ENCODE measurements at regions not wholly inside any gene's neighbourhood (a gene's known extent, or its start where the extent isn't known, plus 50 kb on each side); places are given as distances from the start of the nearest gene placed in this dataset.

DNA sequence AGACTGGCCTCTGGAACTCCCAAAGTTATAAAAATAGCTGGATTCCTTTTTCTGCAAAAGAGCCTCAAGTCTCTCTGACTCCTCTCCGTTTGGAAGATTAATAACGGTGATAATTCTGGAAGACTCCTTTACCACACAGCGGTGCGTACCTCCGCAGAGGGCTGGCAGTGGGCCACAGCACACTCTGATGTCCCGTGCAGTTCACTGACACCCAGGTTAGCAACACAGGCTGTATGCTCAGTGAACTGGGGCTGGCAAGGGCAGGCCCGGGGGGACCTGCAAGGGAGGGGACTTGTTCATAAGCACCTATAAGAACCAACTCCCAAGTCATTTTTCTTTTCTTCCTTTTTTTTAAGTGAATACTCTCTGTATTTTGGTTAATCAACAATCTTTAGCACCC lies 120.3 kb upstream of the TJP1 start:
- CTCF ChIA-PET, result interaction anchor here (0.5 to 2.2 kb wide), 4 partner anchors 17 to 1470 kb away, joined by 3 to 9 read pairs (median 4); no protein-coding TSS in a partner anchor
- TF ChIP-seq, protein P1, sequence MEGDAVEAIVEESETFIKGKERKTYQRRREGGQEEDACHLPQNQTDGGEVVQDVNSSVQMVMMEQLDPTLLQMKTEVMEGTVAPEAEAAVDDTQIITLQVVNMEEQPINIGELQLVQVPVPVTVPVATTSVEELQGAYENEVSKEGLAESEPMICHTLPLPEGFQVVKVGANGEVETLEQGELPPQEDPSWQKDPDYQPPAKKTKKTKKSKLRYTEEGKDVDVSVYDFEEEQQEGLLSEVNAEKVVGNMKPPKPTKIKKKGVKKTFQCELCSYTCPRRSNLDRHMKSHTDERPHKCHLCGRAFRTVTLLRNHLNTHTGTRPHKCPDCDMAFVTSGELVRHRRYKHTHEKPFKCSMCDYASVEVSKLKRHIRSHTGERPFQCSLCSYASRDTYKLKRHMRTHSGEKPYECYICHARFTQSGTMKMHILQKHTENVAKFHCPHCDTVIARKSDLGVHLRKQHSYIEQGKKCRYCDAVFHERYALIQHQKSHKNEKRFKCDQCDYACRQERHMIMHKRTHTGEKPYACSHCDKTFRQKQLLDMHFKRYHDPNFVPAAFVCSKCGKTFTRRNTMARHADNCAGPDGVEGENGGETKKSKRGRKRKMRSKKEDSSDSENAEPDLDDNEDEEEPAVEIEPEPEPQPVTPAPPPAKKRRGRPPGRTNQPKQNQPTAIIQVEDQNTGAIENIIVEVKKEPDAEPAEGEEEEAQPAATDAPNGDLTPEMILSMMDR (IDR thresholded peaks at IDR 0.05; ENCODE audit: low read depth, low read length), result no peak
- H3K4me3 ChIP-seq (ENCODE audit: low read depth, low read length), result no peak overlapping the region
- DNase-seq (ENCODE audit: low read depth, low spot score), result no peak
- H3K27ac ChIP-seq (ENCODE audit: low read depth, low read length), result no peak overlapping the region
- peaks cover 8% of the 10 kb centered on the region; the same call in 1 of the 2 replicates for H3K9me3 ChIP-seq (ENCODE audit: control insufficient read depth, insufficient read depth, low read length)
- POLR2A ChIA-PET, result no interaction called here
- no peaks in the 10 kb centered on the region for H3K27me3 ChIP-seq (ENCODE audit: control insufficient read depth, insufficient read depth, low read length)

DNA sequence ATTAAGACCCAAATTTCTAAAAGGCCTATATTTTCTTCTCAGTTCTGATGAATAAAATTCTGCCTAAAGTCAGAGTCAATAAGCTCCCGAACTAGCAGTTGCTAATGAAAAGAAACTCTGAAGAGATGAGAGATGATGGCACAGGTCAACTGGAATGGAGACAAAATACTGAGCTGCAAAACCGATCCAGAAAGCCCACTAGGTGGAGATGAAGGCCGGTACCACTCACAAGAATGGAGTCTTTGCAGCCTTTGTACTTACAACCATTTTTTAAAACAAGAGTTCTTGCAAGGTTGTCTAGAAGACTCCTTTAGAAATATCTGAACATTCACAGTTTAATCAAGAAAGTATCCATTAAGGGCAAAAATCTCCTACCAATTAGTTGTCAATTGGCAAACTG lies 119.9 kb upstream of the TJP1 start:
- DNase-seq (ENCODE audit: low read depth, low spot score), result no peak
- POLR2A ChIA-PET, result no interaction called here
- H3K27me3 ChIP-seq (ENCODE audit: control insufficient read depth, insufficient read depth, low read length), result no peaks in the 10 kb centered on the region
- TF ChIP-seq, protein P1 (IDR thresholded peaks at IDR 0.05; ENCODE audit: low read depth, low read length), result peak; percentile 43
- H3K27ac ChIP-seq (ENCODE audit: low read depth, low read length), result no peak overlapping the region
- peaks cover 8% of the 10 kb centered on the region; the same call in 1 of the 2 replicates for H3K9me3 ChIP-seq (ENCODE audit: control insufficient read depth, insufficient read depth, low read length)
- H3K4me3 ChIP-seq (ENCODE audit: low read depth, low read length), result no peak overlapping the region
- CTCF ChIA-PET, result interaction anchor here (0.6 to 2.2 kb wide), 4 partner anchors 16 to 1471 kb away, joined by 3 to 9 read pairs (median 5); no protein-coding TSS in a partner anchor

DNA sequence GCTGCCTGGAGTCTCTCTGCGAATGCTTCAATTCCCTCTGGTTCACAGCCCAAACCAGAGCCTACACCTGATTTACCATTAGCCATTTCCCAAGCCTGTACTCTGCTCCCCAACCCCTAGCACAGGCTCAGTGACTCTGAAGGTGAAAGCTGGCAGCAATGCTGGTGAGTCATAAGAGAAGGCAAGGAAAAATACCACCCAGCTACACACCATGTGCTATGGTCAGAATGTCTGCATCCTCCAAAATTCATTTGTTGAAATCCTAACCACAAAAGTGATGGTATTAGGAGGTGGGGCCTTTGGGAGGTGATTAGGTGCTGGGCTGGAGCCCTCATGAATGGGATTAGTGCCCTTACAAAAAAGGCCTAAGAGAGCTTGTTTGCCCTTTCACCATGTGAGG lies 117.1 kb upstream of the TJP1 start:
- peaks cover 8% of the 10 kb centered on the region; the same call in 1 of the 2 replicates for H3K9me3 ChIP-seq (ENCODE audit: control insufficient read depth, insufficient read depth, low read length)
- H3K4me3 ChIP-seq (ENCODE audit: low read depth, low read length), result no peak overlapping the region
- POLR2A ChIA-PET, result no interaction called here
- H3K27ac ChIP-seq (ENCODE audit: low read depth, low read length), result no peak overlapping the region
- no peaks in the 10 kb centered on the region for H3K27me3 ChIP-seq (ENCODE audit: control insufficient read depth, insufficient read depth, low read length)
- TF ChIP-seq, protein P1 (IDR thresholded peaks at IDR 0.05; ENCODE audit: low read depth, low read length), result no peak
- CTCF ChIA-PET, result interaction anchor here (1.4 to 2.4 kb wide), 2 partner anchors 14 to 136 kb away, joined by 4 to 14 read pairs; no protein-coding TSS in a partner anchor
- no peak for DNase-seq (ENCODE audit: low read depth, low spot score)

DNA sequence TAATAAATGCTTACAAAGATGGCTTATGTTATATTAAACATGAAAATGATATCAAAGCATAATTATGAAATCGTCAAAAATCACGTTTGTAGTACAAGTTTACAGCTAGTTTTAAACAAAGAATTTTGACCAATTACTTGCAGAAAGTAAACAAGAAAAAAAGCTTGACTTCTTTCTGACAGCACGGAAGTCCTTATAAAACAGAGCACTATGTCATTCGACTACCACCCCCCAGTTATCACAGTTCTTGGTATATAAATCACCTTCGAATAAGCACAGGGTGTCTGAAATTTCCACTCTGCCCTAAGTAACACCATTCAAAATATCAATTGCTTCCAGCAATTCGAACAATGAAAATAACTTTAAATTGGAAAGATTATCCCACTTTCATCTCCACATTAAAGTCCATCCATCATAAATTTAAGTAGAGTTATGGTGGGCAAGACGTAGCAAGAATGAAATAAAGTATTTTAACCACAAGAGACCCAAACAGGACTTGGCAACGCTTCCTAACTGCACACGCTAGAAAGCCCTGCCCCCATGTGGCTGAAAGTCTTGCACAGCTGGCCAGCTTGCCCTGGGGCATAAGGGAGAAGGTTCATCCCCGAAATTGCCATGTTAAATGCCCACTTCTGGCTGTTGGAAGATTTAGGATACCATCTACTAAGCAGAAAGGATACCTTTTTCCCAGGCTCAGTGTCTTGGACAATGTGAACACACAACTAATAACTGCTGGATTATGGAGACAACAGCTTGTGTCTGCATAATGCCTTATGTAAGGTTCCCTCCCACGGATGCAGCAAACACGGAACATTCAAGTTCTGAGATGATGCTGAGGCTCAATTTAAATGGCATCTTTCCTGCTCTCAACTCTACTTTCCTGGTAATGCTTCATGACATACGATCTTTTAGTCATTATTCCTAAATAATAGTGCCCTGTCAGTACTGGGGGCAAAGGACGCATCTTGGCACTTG lies 116.4 kb upstream of the TJP1 start:
- ChIA-PET CTCF (interaction anchor here (1.4 to 2.4 kb wide), 4 partner anchors 13 to 191 kb away, joined by 4 to 14 read pairs (median 6); no protein-coding TSS in a partner anchor), POLR2A (no interaction called here)
- TF ChIP-seq, protein P1 (IDR thresholded peaks at IDR 0.05; ENCODE audit: low read depth, low read length), result peak; percentile 39
- Histone ChIP-seq H3K27ac (ENCODE audit: low read depth, low read length) (no peak overlapping the region), H3K9me3 (ENCODE audit: control insufficient read depth, insufficient read depth, low read length) (peaks cover 8% of the 10 kb centered on the region; the same call in 1 of the 2 replicates), H3K27me3 (ENCODE audit: control insufficient read depth, insufficient read depth, low read length) (no peaks in the 10 kb centered on the region), H3K4me3 (ENCODE audit: low read depth, low read length) (no peak overlapping the region)
- no peak for DNase-seq (ENCODE audit: low read depth, low spot score)

DNA sequence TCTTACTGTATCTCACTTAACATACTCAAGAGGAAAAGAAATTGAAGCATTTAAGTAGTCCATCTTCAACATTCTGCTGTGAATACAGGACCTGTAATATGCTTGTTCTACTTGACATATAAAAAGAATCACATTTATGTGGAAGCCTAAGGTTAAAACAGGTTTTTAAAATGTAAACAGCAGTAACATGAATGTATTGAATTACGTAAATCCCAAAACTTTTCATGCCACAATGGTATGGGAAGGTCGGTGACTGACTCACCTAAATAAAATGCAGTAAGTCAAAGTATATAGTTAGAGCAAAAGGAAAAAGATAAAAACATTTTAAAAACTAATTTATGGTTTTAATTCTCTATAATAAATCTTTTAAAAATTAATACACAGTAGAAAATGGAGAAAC lies 115.7 kb upstream of the TJP1 start:
- TF ChIP-seq, protein P1 (IDR thresholded peaks at IDR 0.05; ENCODE audit: low read depth, low read length), result no peak
- H3K27ac ChIP-seq (ENCODE audit: low read depth, low read length), result no peak overlapping the region
- DNase-seq (ENCODE audit: low read depth, low spot score), result peak; percentile 68
- ChIA-PET CTCF (interaction anchor here (1.5 kb wide), 2 partner anchors 12 to 190 kb away, joined by 5 to 6 read pairs; no protein-coding TSS in a partner anchor), POLR2A (no interaction called here)
- H3K9me3 ChIP-seq (ENCODE audit: control insufficient read depth, insufficient read depth, low read length), result peaks cover 8% of the 10 kb centered on the region; the same call in 1 of the 2 replicates
- H3K4me3 ChIP-seq (ENCODE audit: low read depth, low read length), result no peak overlapping the region
- H3K27me3 ChIP-seq (ENCODE audit: control insufficient read depth, insufficient read depth, low read length), result no peaks in the 10 kb centered on the region

Measured in AG04450 (cell line).